ENCODE measurements at regions not wholly inside any gene's neighbourhood (a gene's known extent, or its start where the extent isn't known, plus 50 kb on each side); places are given as distances from the start of the nearest gene placed in this dataset.

- Histone ChIP-seq H3K27ac (ENCODE audit: low read length in 2 of 2) (no peak overlapping the region), H3K27me3 (replicated peaks in 1 of 4; ENCODE audit: control extremely low read depth in 1 of 4, control insufficient read depth in 3 of 4, insufficient read depth in 4 of 4, low read length in 3 of 4) (peaks cover 0 to 11% (median 0%) of the 10 kb centered on the region in 4 experiments), H3K9ac (ENCODE audit: low read length) (no peak overlapping the region), H3K4me3 (ENCODE audit: control extremely low read depth in 1 of 5, extremely low read depth in 1 of 5, insufficient read depth in 1 of 5, low read depth in 2 of 5, low read length in 4 of 5) (no peak overlapping the region), H4K20me1 (ENCODE audit: control insufficient read depth, insufficient read depth, low read length, poor library complexity, severe bottlenecking) (no peaks in the 10 kb centered on the region), H3K79me2 (ENCODE audit: control insufficient read depth, insufficient read depth, low read length) (no peaks in the 10 kb centered on the region), H2AFZ (ENCODE audit: insufficient read depth, low read depth, low read length, poor library complexity, severe bottlenecking) (no peak overlapping the region), H3K4me2 (replicated peaks; ENCODE audit: low read depth, low read length, poor library complexity, severe bottlenecking) (no peak overlapping the region), H3K36me3 (replicated peaks in 1 of 2; ENCODE audit: control extremely low read depth in 1 of 2, control insufficient read depth in 1 of 2, extremely low read depth in 1 of 2, insufficient read depth in 2 of 2, low read length in 1 of 2) (no peaks in the 10 kb centered on the region), H3K9me3 (ENCODE audit: control extremely low read depth in 1 of 3, control insufficient read depth in 2 of 3, insufficient read depth in 1 of 3, low read length in 2 of 3) (peaks cover 0 to 2% (median 0%) of the 10 kb centered on the region in 3 donors), H3K4me1 (ENCODE audit: control insufficient read depth in 2 of 2, insufficient read depth in 2 of 2, low read length in 2 of 2) (no peaks in the 10 kb centered on the region)
- ATAC-seq (ENCODE audit: low read depth) (no peak), DNase-seq (no peak)
- H3K4me1 Mint-ChIP-seq = peaks cover 9% of the 10 kb centered on the region
- POLR2A ChIA-PET = no interaction called here
- CTCF ChIA-PET = no interaction called here
- H3K27me3 Mint-ChIP-seq = peaks cover 35% of the 10 kb centered on the region
- 96% methylated on average over 7 of the region's 7 CpGs for WGBS (ENCODE audit: insufficient coverage)
- no peak overlapping the region for H3K27ac Mint-ChIP-seq
- no peak overlapping the region for H3K4me3 Mint-ChIP-seq
- intact Hi-C loops (cut with micrococcal nuclease) = no loop called here
- peaks cover 2% of the 10 kb centered on the region for H3K9me3 Mint-ChIP-seq (ENCODE audit: insufficient read depth)
- TF ChIP-seq EZH2 (IDR thresholded peaks at IDR 0.05; ENCODE audit: borderline replicate concordance, insufficient read depth, low read depth, low read length, poor library complexity, severe bottlenecking) (no peak), CTCF (IDR thresholded peaks at IDR 0.05) (no peak)
Measured at GRCh38 chr11:44397586-44398178, 87.7 kb upstream of the ALX4 start.

GRCh38 chr11:44398266-44399030 is 88.5 kb upstream of the ALX4 start:
- Histone ChIP-seq H3K4me3 (ENCODE audit: control extremely low read depth in 1 of 5, extremely low read depth in 1 of 5, insufficient read depth in 1 of 5, low read depth in 2 of 5, low read length in 4 of 5) (no peak overlapping the region), H3K4me1 (ENCODE audit: control insufficient read depth in 2 of 2, insufficient read depth in 2 of 2, low read length in 2 of 2) (no peaks in the 10 kb centered on the region), H3K9me3 (ENCODE audit: control extremely low read depth in 1 of 3, control insufficient read depth in 2 of 3, insufficient read depth in 1 of 3, low read length in 2 of 3) (peaks cover 0 to 2% (median 0%) of the 10 kb centered on the region in 3 donors), H3K4me2 (replicated peaks; ENCODE audit: low read depth, low read length, poor library complexity, severe bottlenecking) (no peak overlapping the region), H3K27me3 (replicated peaks in 1 of 4; ENCODE audit: control extremely low read depth in 1 of 4, control insufficient read depth in 3 of 4, insufficient read depth in 4 of 4, low read length in 3 of 4) (peaks cover 0 to 11% (median 0%) of the 10 kb centered on the region in 4 experiments), H4K20me1 (ENCODE audit: control insufficient read depth, insufficient read depth, low read length, poor library complexity, severe bottlenecking) (no peaks in the 10 kb centered on the region), H3K27ac (ENCODE audit: low read length in 2 of 2) (no peak overlapping the region), H3K9ac (ENCODE audit: low read length) (no peak overlapping the region), H2AFZ (ENCODE audit: insufficient read depth, low read depth, low read length, poor library complexity, severe bottlenecking) (no peak overlapping the region), H3K79me2 (ENCODE audit: control insufficient read depth, insufficient read depth, low read length) (no peaks in the 10 kb centered on the region), H3K36me3 (replicated peaks in 1 of 2; ENCODE audit: control extremely low read depth in 1 of 2, control insufficient read depth in 1 of 2, extremely low read depth in 1 of 2, insufficient read depth in 2 of 2, low read length in 1 of 2) (no peaks in the 10 kb centered on the region)
- ATAC-seq (ENCODE audit: low read depth) = no peak
- ChIA-PET POLR2A (no interaction called here), CTCF (no interaction called here)
- Mint-ChIP-seq H3K27me3 (peaks cover 35% of the 10 kb centered on the region), H3K9me3 (ENCODE audit: insufficient read depth) (peaks cover 2% of the 10 kb centered on the region), H3K4me1 (peaks cover 9% of the 10 kb centered on the region), H3K27ac (no peak overlapping the region), H3K4me3 (no peak overlapping the region)
- no peak for DNase-seq
- 92% methylated on average over 12 of the region's 15 CpGs for WGBS (ENCODE audit: insufficient coverage)
- TF ChIP-seq EZH2 (IDR thresholded peaks at IDR 0.05; ENCODE audit: borderline replicate concordance, insufficient read depth, low read depth, low read length, poor library complexity, severe bottlenecking) (no peak), CTCF (IDR thresholded peaks at IDR 0.05) (no peak)
- intact Hi-C loops (cut with micrococcal nuclease) = no loop called here
